HG02610 (cell line): ENCODE measurements at regions not wholly inside any gene's neighbourhood (a gene's known extent, or its start where the extent isn't known, plus 50 kb on each side); places are given as distances from the start of the nearest gene placed in this dataset.

ENCODE experiments used
- ATAC-seq: cut with Tn5 transposase; IDR thresholded peaks from one replicate; pipeline ENCODE4 v1.9.1; 2021; ENCODE audit warnings: mild to moderate bottlenecking, moderate library complexity; ENCODE audit not compliant: unreplicated experiment

DNA sequence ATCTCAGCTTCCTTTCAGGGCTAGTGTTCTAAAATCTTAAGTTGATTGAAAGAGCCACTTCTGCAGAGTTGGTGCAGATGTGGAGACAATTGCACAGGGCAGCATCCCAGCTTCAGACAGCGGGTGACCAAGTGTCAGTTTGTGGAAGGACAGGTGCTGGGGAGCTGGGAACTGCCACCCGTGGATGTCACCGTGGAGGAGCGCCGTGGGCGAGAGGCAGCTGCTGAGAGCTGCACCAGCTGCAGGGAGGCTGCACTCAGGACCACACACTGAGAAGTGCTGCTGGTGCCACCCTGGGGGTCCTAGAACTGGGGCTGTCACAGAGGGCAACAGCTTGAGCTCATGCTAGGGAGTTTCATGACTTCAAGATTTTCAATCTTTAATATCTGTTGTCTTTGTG, 543.0 kb upstream of the FZD8 start:
- no peak for ATAC-seq

DNA sequence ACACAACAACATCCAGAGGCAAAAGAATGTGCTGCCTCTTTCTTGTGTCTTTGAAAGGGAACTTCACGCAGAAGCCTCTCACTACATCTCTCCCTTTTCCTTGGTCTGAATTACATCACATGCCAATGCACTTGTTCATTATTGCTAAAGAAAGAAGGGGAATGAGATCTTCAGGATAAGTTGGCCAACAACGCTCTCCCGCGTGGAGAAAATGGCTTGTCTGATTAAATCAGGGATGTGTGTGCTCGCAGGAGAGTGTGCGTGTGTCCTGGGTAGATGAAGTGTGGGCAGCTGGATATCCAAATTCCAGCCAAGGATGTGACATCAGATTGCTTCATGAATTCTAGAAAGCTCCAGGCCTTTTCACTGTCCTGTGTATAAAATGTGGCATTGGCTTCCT, 541.6 kb upstream of the FZD8 start:
- no peak for ATAC-seq

- no peak for ATAC-seq
Observed at GRCh38 chr10:36183056-36183455, 541.0 kb upstream of the FZD8 start.

DNA sequence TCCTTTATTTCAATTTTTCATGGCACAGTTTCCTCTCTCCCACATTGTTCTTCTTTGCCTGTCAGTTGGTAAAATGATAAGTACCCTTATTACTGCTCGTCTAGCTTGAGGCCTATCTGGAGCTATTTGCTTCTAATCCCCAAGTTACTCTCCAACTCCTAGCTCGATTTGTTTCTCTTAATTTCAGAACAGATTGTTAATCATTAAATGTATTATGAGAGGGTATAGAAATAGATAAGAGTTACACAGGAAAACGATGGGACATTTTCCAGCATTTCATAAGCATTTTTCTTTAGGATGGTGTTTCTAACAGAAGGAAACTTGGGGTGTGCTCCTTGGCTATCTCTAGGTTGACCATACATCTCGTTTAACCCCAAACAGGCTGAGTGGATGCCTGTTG, 540.5 kb upstream of the FZD8 start:
- ATAC-seq: no peak

DNA sequence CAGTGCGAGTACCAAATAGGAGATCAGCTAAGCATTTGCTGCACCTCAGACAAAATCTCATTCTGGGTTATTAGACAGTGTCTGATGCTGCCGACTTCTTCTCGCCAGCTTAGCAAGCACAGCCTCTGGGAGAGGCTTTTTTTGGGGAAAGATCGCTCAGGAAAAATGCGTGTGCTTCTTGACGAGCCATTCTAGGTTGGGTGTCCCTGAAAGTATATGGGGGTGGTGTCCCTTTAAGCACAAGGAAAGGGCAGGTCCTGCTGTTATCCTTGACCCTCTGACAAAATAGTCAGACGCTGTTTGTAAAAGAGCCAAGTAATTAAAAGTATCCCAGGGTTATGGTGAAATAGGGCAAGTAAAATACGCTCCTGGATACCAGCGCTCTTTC, 540.1 kb upstream of the FZD8 start:
- no peak for ATAC-seq

DNA sequence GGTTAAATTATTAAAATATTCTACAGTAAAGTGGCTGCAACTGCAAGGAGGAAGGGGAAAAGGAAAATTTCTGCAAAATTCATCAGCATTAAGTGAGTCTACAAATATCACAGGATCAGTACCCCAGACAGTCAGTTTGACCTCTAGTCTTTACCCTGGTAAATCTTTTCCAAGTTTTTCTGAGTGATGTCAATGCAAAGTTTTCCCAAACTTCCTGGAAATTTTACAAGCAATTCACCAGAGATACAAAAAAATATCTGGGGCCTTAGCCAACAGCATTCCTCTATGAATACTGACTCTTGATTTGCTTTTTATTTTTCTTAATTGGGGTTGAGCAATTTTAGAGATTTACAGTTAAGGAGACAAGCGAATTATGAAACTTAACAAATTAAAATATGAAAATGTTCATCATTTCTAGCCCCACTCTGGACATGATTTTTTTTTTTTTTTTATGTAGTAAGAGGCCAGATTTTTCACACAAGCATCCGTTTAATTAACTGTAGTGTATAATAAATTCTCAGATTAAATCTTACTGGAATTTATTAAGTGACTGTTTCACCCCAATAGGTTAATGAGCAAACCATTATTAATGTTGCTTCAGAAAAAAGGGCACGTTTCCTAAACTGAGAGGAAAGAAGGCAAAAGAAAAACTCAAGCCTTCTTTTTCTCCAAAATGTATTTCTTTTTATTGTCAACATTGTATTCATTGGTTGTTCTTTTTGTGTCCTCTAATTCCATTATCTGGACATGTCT, 539.5 kb upstream of the FZD8 start:
- no peak for ATAC-seq

GRCh38 chr10:36178616-36179015, 536.5 kb upstream of the FZD8 start:
- ATAC-seq: no peak

- no peak for ATAC-seq
Observed at GRCh38 chr10:36177071-36177470, 535.0 kb upstream of the FZD8 start.

DNA sequence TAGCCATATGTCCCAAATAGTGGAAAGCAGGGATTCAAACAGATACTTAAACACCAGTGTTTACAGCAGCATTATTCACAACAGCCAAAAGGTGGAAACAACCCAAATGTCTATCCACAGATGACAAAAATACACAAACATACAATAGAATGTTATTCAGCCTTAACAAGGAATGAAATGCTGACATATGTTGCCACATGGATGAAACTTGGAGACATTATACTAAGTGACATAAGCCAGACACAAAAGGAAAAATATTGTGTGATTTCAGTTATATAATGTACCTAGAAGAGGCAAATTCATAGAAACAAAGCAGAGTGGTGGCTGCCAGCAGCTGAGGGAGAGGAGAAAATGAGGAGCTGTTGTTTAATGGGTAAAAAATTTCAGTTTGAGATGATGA, 533.9 kb upstream of the FZD8 start:
- ATAC-seq: no peak

- ATAC-seq: no peak
Observed at GRCh38 chr10:36173364-36173763, 531.3 kb upstream of the FZD8 start.

DNA sequence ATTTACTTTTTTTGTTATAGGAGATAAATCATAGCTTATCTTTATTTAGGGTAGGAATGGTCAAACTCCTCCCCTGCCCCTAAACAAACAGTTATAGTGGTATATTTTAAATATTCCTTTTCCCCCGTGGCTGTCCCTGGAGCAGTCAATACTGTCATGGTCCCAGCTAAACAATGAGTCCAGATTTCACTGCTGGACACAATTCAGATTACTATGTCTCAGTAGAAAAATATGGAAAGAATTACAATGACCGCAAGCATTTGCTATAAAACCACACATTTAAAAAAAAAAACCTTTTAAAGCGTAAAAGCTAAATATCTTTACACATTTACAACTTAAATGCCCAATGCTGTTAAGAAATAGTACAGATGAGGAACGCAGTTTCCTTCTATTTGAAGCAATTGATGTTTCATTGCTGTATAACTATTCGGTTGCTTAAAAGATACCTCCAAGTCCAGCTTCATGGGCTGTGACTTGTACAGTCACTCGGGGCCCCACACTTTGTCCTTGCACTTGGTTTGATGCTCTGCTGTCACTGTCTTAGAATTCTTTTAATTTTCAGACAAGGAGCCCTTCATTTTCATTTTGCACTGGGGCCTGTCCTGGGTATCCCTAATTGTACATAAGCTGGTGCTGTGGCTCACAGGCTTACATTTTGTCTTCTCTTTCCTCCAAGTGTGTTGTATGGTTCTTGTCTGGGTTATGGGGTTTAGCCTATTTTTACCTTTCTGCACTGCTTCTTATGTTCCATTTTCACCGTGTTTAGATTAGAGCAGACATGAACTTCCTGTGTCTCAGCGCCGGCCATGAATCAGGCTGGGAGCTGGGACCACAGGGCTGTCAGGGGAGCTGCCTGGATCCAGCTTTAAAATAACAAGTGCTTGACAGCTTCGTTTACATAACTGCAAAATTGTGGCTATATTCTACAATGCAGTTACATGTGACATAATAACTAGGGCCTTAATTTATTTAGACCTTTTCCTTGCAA, 530.2 kb upstream of the FZD8 start:
- ATAC-seq: no peak

DNA sequence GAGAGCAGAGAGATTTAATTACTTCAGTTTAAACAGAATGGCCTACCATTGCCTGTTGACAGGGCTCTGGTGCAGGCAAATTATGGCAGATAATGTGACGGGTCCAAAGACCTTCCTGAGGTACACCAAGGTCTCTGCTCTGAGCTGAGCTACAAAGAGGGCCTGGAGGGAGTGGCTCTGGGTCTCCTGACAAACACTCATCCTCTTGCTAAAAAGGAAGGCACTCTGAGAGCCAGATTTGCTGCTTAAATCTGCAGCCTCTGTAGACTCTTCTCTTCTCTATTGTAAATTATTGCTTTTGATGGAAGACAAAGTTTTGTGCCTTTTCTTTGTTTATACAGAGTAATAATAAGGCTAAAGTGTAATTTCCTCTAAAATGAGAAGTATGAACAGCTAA, 529.5 kb upstream of the FZD8 start:
- ATAC-seq: no peak

DNA sequence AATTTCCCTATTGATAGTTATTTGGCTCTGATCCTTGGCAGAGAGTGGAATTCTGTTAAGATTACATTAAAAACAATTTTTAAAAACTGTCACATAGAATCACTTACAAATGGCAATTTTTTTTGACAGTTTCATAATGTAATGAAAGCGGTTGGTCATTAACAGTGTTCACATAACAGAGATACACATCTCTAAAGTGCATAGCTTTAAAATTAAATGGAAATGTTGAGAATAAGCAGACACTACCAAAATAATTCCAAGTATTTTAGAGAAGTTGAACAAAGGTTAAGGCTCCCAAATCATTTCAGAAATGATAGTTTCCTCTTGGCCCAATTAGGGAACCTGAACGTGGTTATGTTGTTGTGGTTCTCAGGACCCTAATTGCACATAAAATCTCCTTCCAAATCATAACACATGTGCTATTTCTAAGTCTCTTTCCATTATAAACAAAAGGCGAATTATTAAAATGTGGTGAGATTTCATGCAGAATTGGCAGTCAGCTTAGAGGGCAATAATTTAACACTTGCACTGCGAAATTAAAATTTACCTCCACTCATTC, 528.9 kb upstream of the FZD8 start:
- no peak for ATAC-seq

- no peak for ATAC-seq
Observed at GRCh38 chr10:36170142-36170719, 528.1 kb upstream of the FZD8 start.

GRCh38 chr10:36168777-36169176, 526.7 kb upstream of the FZD8 start:
- no peak for ATAC-seq

DNA sequence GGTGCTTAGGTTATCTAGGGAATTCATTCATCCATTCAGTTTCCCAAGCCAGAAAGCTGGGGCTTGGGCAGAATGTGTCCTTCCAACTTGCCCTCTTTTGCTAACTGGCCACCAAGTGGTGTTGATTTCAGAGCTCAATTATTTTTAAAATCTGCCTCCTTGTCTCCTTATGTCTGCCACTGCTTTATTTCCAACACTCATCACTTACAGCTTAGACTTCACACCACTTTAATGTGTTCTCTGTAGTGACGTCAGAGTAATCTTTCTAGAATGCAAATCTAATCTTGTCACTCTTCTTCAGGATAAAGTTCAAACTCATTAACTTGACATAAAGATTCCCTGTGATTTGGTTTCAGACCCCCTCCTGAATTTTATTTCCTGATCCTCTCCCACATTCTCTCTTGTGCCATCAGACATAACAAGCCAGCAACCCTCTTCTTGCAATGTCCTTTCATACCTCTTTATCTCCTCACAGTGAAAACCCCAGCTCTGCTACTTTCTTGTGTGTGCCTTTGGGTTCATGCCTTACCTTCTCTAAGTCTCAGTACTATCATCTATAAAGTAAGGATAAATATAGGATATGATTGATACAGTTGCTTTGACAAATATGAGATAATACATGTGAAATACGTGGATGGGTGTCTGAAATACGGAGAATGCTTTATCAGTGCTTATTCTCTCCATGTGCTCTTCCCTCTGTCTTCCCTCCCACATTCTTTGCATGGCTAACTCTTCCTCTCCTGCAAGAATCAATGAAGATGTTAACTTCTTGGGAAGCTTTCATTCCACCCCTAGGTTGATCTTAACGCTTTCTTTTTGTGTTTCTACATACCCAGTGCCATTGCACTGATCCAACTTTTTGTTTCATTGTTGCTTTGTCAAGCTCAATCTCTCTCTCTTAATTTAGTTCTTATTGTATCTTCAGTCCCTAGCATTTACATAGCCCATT, 522.7 kb upstream of the FZD8 start:
- ATAC-seq: no peak

GRCh38 chr10:36163827-36164226, 521.7 kb upstream of the FZD8 start:
- no peak for ATAC-seq

DNA sequence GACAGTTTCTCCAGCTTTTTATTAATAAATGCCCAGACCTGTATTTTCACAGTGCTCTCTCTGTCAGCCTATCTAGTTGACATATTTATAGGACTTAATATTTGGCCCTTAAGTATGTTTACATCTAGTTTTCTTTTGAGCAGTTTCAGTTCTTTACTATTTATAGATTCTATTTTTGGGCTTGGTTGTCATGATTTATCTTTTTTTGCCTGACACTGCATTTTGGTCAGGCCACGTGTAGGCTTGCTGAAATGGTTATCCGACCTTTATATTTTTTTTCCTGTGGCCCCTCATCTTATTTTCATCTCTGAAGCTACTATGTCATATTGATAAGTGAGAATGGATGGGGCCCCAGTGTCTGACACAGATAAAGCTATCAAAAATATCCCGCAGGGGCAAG, 515.4 kb upstream of the FZD8 start:
- no peak for ATAC-seq

- ATAC-seq: no peak
Observed at GRCh38 chr10:36148207-36148606, 506.1 kb upstream of the FZD8 start.

DNA sequence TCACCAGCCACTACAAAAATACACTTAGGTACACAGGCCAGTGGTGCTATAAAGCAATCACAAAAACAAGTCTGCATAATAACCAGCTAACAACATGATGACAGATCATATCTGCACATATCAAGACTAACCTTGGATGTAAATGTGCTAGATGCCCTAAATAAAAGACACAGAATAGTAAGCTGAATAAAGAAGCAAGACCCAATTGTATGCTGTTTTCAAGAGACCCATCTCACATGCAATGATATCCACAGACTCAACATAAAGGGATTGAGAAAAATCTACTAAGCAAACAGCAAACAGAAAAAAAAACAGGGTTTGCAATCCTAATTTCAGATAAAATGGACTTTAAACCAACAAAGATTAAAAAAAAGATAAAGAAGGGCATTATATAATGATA, 505.4 kb upstream of the FZD8 start:
- ATAC-seq: no peak
